HG03520 (cell line): ENCODE measurements at regions not wholly inside any gene's neighbourhood (a gene's known extent, or its start where the extent isn't known, plus 50 kb on each side); places are given as distances from the start of the nearest gene placed in this dataset.

ENCODE experiments used
- ATAC-seq: cut with Tn5 transposase; IDR thresholded peaks from one replicate; pipeline ENCODE4 v1.9.1; 2021; ENCODE audit warnings: mild to moderate bottlenecking, moderate library complexity; ENCODE audit not compliant: unreplicated experiment

- ATAC-seq, result no peak
Observed at GRCh38 chr1:199752688-199753027, 274.9 kb upstream of the NR5A2 start.

GRCh38 chr1:199753513-199753912, 274.0 kb upstream of the NR5A2 start:
- ATAC-seq, result no peak

- ATAC-seq, result no peak
Observed at GRCh38 chr1:199756066-199756465, 271.4 kb upstream of the NR5A2 start.

- ATAC-seq, result no peak
Observed at GRCh38 chr1:199758626-199759255, 268.8 kb upstream of the NR5A2 start.

- ATAC-seq, result no peak
Observed at GRCh38 chr1:199759268-199759730, 268.2 kb upstream of the NR5A2 start.

- no peak for ATAC-seq
Observed at GRCh38 chr1:199762572-199762971, 264.9 kb upstream of the NR5A2 start.

- no peak for ATAC-seq
Observed at GRCh38 chr1:199766218-199766792, 261.2 kb upstream of the NR5A2 start.

GRCh38 chr1:199767700-199768099, 259.8 kb upstream of the NR5A2 start:
- no peak for ATAC-seq

- ATAC-seq, result no peak
Observed at GRCh38 chr1:199774433-199775089, 252.9 kb upstream of the NR5A2 start.

- ATAC-seq, result no peak
Observed at GRCh38 chr1:199776768-199777497, 250.6 kb upstream of the NR5A2 start.

- no peak for ATAC-seq
Observed at GRCh38 chr1:199778324-199778955, 249.1 kb upstream of the NR5A2 start.

GRCh38 chr1:199780091-199780490, 247.4 kb upstream of the NR5A2 start:
- no peak for ATAC-seq

- no peak for ATAC-seq
Observed at GRCh38 chr1:199780948-199781670, 246.4 kb upstream of the NR5A2 start.

GRCh38 chr1:199784138-199784895, 243.2 kb upstream of the NR5A2 start:
- no peak for ATAC-seq

- no peak for ATAC-seq
Observed at GRCh38 chr1:199786695-199787094, 240.8 kb upstream of the NR5A2 start.

GRCh38 chr1:199789141-199789540, 238.4 kb upstream of the NR5A2 start:
- no peak for ATAC-seq

GRCh38 chr1:199791495-199791894, 236.0 kb upstream of the NR5A2 start:
- ATAC-seq, result no peak

GRCh38 chr1:199792874-199793273, 234.6 kb upstream of the NR5A2 start:
- no peak for ATAC-seq

- no peak for ATAC-seq
Observed at GRCh38 chr1:199794105-199794863, 233.2 kb upstream of the NR5A2 start.
